H1 (cell line): ENCODE measurements at regions not wholly inside any gene's neighbourhood (a gene's known extent, or its start where the extent isn't known, plus 50 kb on each side); places are given as distances from the start of the nearest gene placed in this dataset.

Experiments used
- CTCF ChIA-PET: fragments of 300-600 bp; sonication (Branson Sonifier 250); formaldehyde crosslinking; loops from one replicate; lab custom pipeline; 2021; ENCODE audit not compliant: partially characterized antibody; lab: Charles Lee
- POLR2A ChIA-PET: fragments of 300-600 bp; sonication (Branson Sonifier 250); formaldehyde crosslinking; loops from one replicate; lab custom pipeline; 2021; ENCODE audit warnings: inconsistent platforms; ENCODE audit not compliant: partially characterized antibody; lab: Charles Lee
- DNase-seq, 2 experiments: peaks; one replicate each; pipeline versions ENCODE4 v3.0.0 to v3.0.0-alpha.2; 2010 to 2022; ENCODE audit warnings: low spot score in 2 of 2, low read depth in 1 of 2, mixed read lengths in 1 of 2
- FAIRE-seq: peaks from 2 replicates; lab custom pipeline; 2011; peaks lifted over from hg19 to GRCh38; lab: Jason Lieb, UNC
- H2AFZ ChIP-seq: 2 replicates; pipeline ENCODE4 v1.8.1; 2012; ENCODE audit warnings: low read length, inconsistent platforms
- H2AK5ac ChIP-seq: 2 replicates; pipeline ENCODE4 v1.6.1; 2013; ENCODE audit warnings: low read depth, low read length
- H2BK120ac ChIP-seq: replicated peaks from 2 replicates; pipeline ENCODE3; 2013; ENCODE audit warnings: low read depth, low read length, inconsistent platforms
- H2BK12ac ChIP-seq: 2 replicates; pipeline ENCODE4 v1.6.1; 2013; ENCODE audit warnings: low read depth, low read length
- H2BK15ac ChIP-seq: 2 replicates; pipeline ENCODE4 v1.6.1; 2013; ENCODE audit warnings: low read length
- H2BK20ac ChIP-seq: 2 replicates; pipeline ENCODE4 v1.6.1; 2013; ENCODE audit warnings: low read length
- H2BK5ac ChIP-seq: 2 replicates; pipeline ENCODE4 v1.6.1; 2013; ENCODE audit warnings: low read depth, low read length
- H3K14ac ChIP-seq: 2 replicates; pipeline ENCODE4 v1.6.1; 2013; ENCODE audit warnings: inconsistent platforms; ENCODE audit not compliant: insufficient read length
- H3K18ac ChIP-seq: 2 replicates; pipeline ENCODE4 v1.6.1; 2013; ENCODE audit warnings: low read length; ENCODE audit errors: extremely low read depth
- H3K23ac ChIP-seq: 2 replicates; pipeline ENCODE4 v1.6.1; 2013; ENCODE audit warnings: inconsistent platforms; ENCODE audit not compliant: insufficient read length
- H3K23me2 ChIP-seq: 2 replicates; pipeline ENCODE4 v1.6.1; 2013; ENCODE audit warnings: low read depth, low read length
- H3K27ac ChIP-seq: 2 replicates; pipeline ENCODE4 v1.6.1; 2011; ENCODE audit warnings: low read depth, low read length, inconsistent platforms
- H3K27me3 ChIP-seq, 4 experiments: replicated peaks in 1 of 4; 1 replicate in 1 of 4; 2 replicates in 3 of 4; pipeline versions ENCODE4 v1.6.1 to v1.8.1; 2011 to 2013; ENCODE audit warnings: low read length in 3 of 4, mild to moderate bottlenecking in 3 of 4, inconsistent platforms in 2 of 4, mixed read lengths in 2 of 4, moderate library complexity in 1 of 4; ENCODE audit not compliant: control insufficient read depth in 3 of 4, insufficient read depth in 3 of 4; ENCODE audit errors: extremely low read depth in 1 of 4
- H3K36me3 ChIP-seq, 4 experiments: 2 replicates each; pipeline versions ENCODE4 v1.6.1 to v1.8.1; 2011 to 2013; ENCODE audit warnings: mild to moderate bottlenecking in 4 of 4, low read length in 3 of 4, moderate library complexity in 2 of 4, control low read depth in 1 of 4, inconsistent platforms in 1 of 4; ENCODE audit not compliant: insufficient read depth in 4 of 4, control insufficient read depth in 2 of 4
- H3K4ac ChIP-seq: replicated peaks from 2 replicates; pipeline ENCODE3; 2013; ENCODE audit warnings: low read length, low read depth, mixed read lengths, inconsistent platforms; ENCODE audit not compliant: insufficient read length
- H3K4me1 ChIP-seq, 4 experiments: replicated peaks in 1 of 4; 1 replicate in 1 of 4; 2 replicates in 3 of 4; pipeline versions ENCODE4 v1.6.1 to v1.8.1; 2011 to 2013; ENCODE audit warnings: low read length in 3 of 4, inconsistent platforms in 2 of 4, mixed read lengths in 1 of 4; ENCODE audit not compliant: insufficient read depth in 4 of 4, control insufficient read depth in 3 of 4
- H3K4me2 ChIP-seq, 2 experiments: 2 replicates each; pipeline versions ENCODE4 v1.6.1 to v1.8.1; 2011 to 2013; ENCODE audit warnings: low read depth in 2 of 2, low read length in 2 of 2, control low read depth in 1 of 2, inconsistent platforms in 1 of 2, mild to moderate bottlenecking in 1 of 2; ENCODE audit not compliant: insufficient read depth in 1 of 2
- H3K4me3 ChIP-seq, 4 experiments: fragments of 200-600, 300-600 bp in 1 of 4; sonication (generic), shearing (Covaris generic), sonication (Bioruptor Twin) in 1 of 4; 2 replicates each; pipeline versions ENCODE4 v1.5.1 to v1.8.1; 2011 to 2016; ENCODE audit warnings: low read length in 4 of 4, low read depth in 3 of 4, control low read depth in 2 of 4, inconsistent platforms in 2 of 4, mild to moderate bottlenecking in 2 of 4, mixed read lengths in 1 of 4, moderate library complexity in 1 of 4; ENCODE audit not compliant: insufficient read depth in 2 of 4; ENCODE audit errors: extremely low read depth in 1 of 4
- H3K56ac ChIP-seq: replicated peaks from 2 replicates; pipeline ENCODE3; 2013; ENCODE audit warnings: low read depth, mild to moderate bottlenecking, mixed read lengths, low read length, inconsistent platforms; ENCODE audit not compliant: insufficient read length
- H3K79me1 ChIP-seq: 2 replicates; pipeline ENCODE4 v1.6.1; 2013; ENCODE audit warnings: low read depth, low read length, control low read depth
- H3K79me2 ChIP-seq, 2 experiments: 2 replicates each; pipeline versions ENCODE4 v1.6.1 to v1.8.1; 2012 to 2013; ENCODE audit warnings: low read length in 2 of 2, mild to moderate bottlenecking in 2 of 2, inconsistent platforms in 1 of 2; ENCODE audit not compliant: insufficient read depth in 2 of 2, control insufficient read depth in 1 of 2
- H3K9ac ChIP-seq, 4 experiments: replicated peaks in 1 of 4; 1 replicate in 1 of 4; 2 replicates in 3 of 4; pipeline versions ENCODE4 v1.6.1 to v1.8.1; 2011 to 2013; ENCODE audit warnings: low read depth in 3 of 4, low read length in 3 of 4, control low read depth in 2 of 4, mild to moderate bottlenecking in 2 of 4, moderate library complexity in 2 of 4, inconsistent platforms in 1 of 4; ENCODE audit errors: extremely low read depth in 1 of 4
- H3K9me3 ChIP-seq, 2 experiments: 2 replicates each; pipeline versions ENCODE4 v1.6.1 to v1.8.1; 2012 to 2013; ENCODE audit warnings: mild to moderate bottlenecking in 2 of 2, moderate library complexity in 2 of 2, control low read depth in 1 of 2, inconsistent platforms in 1 of 2, low read depth in 1 of 2, low read length in 1 of 2, mixed read lengths in 1 of 2; ENCODE audit not compliant: insufficient read depth in 2 of 2
- H4K20me1 ChIP-seq, 2 experiments: replicated peaks in 1 of 2; 2 replicates each; pipeline versions ENCODE3 to v1.8.1; 2011 to 2013; ENCODE audit warnings: inconsistent platforms in 2 of 2, low read length in 2 of 2, mild to moderate bottlenecking in 1 of 2; ENCODE audit not compliant: insufficient read depth in 2 of 2, control insufficient read depth in 1 of 2
- H4K5ac ChIP-seq: 2 replicates; pipeline ENCODE4 v1.6.1; 2013; ENCODE audit warnings: low read length, low read depth, mixed read lengths, inconsistent platforms; ENCODE audit not compliant: insufficient read length
- H4K8ac ChIP-seq: 2 replicates; pipeline ENCODE4 v1.8.0; 2013; ENCODE audit warnings: mild to moderate bottlenecking, moderate library complexity, low read length, inconsistent platforms; ENCODE audit not compliant: insufficient read depth; ENCODE audit errors: extremely low read depth
- H4K91ac ChIP-seq: replicated peaks from 2 replicates; pipeline ENCODE3; 2013; ENCODE audit warnings: low read length, mixed read lengths, inconsistent platforms; ENCODE audit not compliant: insufficient read length
- RAD21 ChIP-seq, 2 experiments: IDR thresholded peaks in 1 of 2; conservative IDR thresholded peaks in 1 of 2; 2 replicates each; pipeline ENCODE4 v1.6.1; 2011; ENCODE audit warnings: low read depth in 2 of 2, low read length in 2 of 2, improper control_type of control experiment in 1 of 2, inconsistent platforms in 1 of 2, mild to moderate bottlenecking in 1 of 2, moderate library complexity in 1 of 2
- WGBS, 2 experiments: shearing (Covaris generic) in 1 of 2; methylation state at CpG; one replicate each; pipeline versions ENCODE4 v1.1.6 to v1.1.7; 2013 to 2015; ENCODE audit warnings: low lambda C conversion rate in 2 of 2, mixed read lengths in 2 of 2, inconsistent platforms in 1 of 2, low coverage in 1 of 2, missing lambda C conversion rate in 1 of 2; ENCODE audit not compliant: insufficient replicate concordance in 2 of 2, insufficient coverage in 1 of 2, insufficient read length in 1 of 2; ENCODE audit errors: extremely low coverage in 1 of 2, missing lambda C conversion rate in 1 of 2; 5-methylcytosine and 5-hydroxymethylcytosine counted together

GRCh38 chr12:75964150-75964549 is 67.4 kb downstream of the PHLDA1 start:
- Histone ChIP-seq H3K14ac (no peak overlapping the region), H3K23ac (no peak overlapping the region), H3K56ac (no peak overlapping the region), H3K79me1 (no peaks in the 10 kb centered on the region), H3K36me3 (no peaks in the 10 kb centered on the region), H2BK12ac (no peak overlapping the region), H2BK120ac (no peak overlapping the region), H3K18ac (no peak overlapping the region), H2AFZ (no peak overlapping the region), H4K8ac (no peak overlapping the region), H3K23me2 (0 out of 2 replicates have a peak, but pooled peaks cover 2% of the 10 kb centered on the region), H2BK5ac (no peak overlapping the region), H2BK15ac (no peak overlapping the region), H3K9me3 (no peaks in the 10 kb centered on the region), H4K20me1 (no peaks in the 10 kb centered on the region), H4K91ac (no peak overlapping the region), H3K79me2 (no peaks in the 10 kb centered on the region), H3K27me3 (no peaks in the 10 kb centered on the region), H3K4me2 (no peak overlapping the region), H2AK5ac (no peak overlapping the region), H2BK20ac (no peak overlapping the region), H3K9ac (no peak overlapping the region), H3K4me1 (peaks cover 0 to 8% (median 2%) of the 10 kb centered on the region in 4 experiments; a peak in 5 of 7 replicates), H3K27ac (no peak overlapping the region), H4K5ac (no peak overlapping the region), H3K4me3 (no peak overlapping the region), H3K4ac (no peak overlapping the region)
- WGBS, 2 experiments = 78% methylated on average over 1 of the region's 1 CpG; no CpG with 5 or more reads in 1 of the 2 experiments
- FAIRE-seq (no peak), DNase-seq (no peak)
- TF ChIP-seq RAD21 (IDR thresholded peaks at IDR 0.05 in 1 of 2, conservative IDR thresholded peaks at IDR 0.05 in 1 of 2; ENCODE audit: low read depth in 2 of 2, low read length in 2 of 2) = no peak
- CTCF ChIA-PET = interaction anchor here (0.5 kb wide), 1 partner anchor 331 kb away, joined by 3 read pairs; no protein-coding TSS in a partner anchor
- POLR2A ChIA-PET = no interaction called here
